COR-L47 (cell line): ENCODE measurements at regions not wholly inside any gene's neighbourhood (a gene's known extent, or its start where the extent isn't known, plus 50 kb on each side); places are given as distances from the start of the nearest gene placed in this dataset.
"Not testable (repeated sequence)": the region's sequence is repeated elsewhere in the genome, so short reads cannot be mapped to it uniquely, and the experiment has no call there.

ENCODE experiments used
- DNase-seq: peaks from one replicate; lab custom pipeline; 2025; lab: John Stamatoyannopoulos, UW

- DNase-seq, result no peak
These were observed 90.3 kb downstream of the RPL27A start for GRCh38 chr11:8772571-8773519.

GRCh38 chr11:8773916-8774539, 91.4 kb downstream of the RPL27A start:
- no peak for DNase-seq

- not testable (repeated sequence) for DNase-seq
These were observed 92.3 kb downstream of the RPL27A start for GRCh38 chr11:8774916-8775315.

- DNase-seq, result no peak
These were observed 92.7 kb downstream of the RPL27A start for GRCh38 chr11:8775332-8775731.

GRCh38 chr11:8775734-8776133, 93.1 kb downstream of the RPL27A start:
- no peak for DNase-seq

GRCh38 chr11:8776209-8776608, 93.6 kb downstream of the RPL27A start:
- no peak for DNase-seq

- DNase-seq, result peak; percentile 60
These were observed 95.5 kb downstream of the RPL27A start for GRCh38 chr11:8777907-8778767.

GRCh38 chr11:8779107-8779506, 96.5 kb downstream of the RPL27A start:
- DNase-seq, result no peak

- no peak for DNase-seq
These were observed 97.1 kb downstream of the RPL27A start for GRCh38 chr11:8779732-8780131.

GRCh38 chr11:8784954-8785353, 102.4 kb downstream of the RPL27A start:
- DNase-seq, result no peak

GRCh38 chr11:8785457-8785856, 102.9 kb downstream of the RPL27A start:
- DNase-seq, result no peak

GRCh38 chr11:8785998-8786397, 103.4 kb downstream of the RPL27A start:
- no peak for DNase-seq

GRCh38 chr11:8786933-8787332, 104.3 kb downstream of the RPL27A start:
- no peak for DNase-seq

- no peak for DNase-seq
These were observed 104.8 kb downstream of the RPL27A start for GRCh38 chr11:8787372-8787771.

GRCh38 chr11:8788616-8789015, 106.0 kb downstream of the RPL27A start:
- no peak for DNase-seq

GRCh38 chr11:8789864-8790263, 107.3 kb downstream of the RPL27A start:
- DNase-seq, result no peak

GRCh38 chr11:8790968-8791367, 108.4 kb downstream of the RPL27A start:
- no peak for DNase-seq

- no peak for DNase-seq
These were observed 110.1 kb downstream of the RPL27A start for GRCh38 chr11:8792710-8793109.

GRCh38 chr11:8793114-8793777, 110.7 kb downstream of the RPL27A start:
- DNase-seq, result no peak

GRCh38 chr11:8794126-8794525, 111.5 kb downstream of the RPL27A start:
- DNase-seq, result no peak

GRCh38 chr11:8794677-8795103, 112.1 kb downstream of the RPL27A start:
- DNase-seq, result no peak

- DNase-seq, result no peak
These were observed 114.0 kb upstream of the AKIP1 start for GRCh38 chr11:8796941-8797340.
